ENCODE measurements at regions not wholly inside any gene's neighbourhood (a gene's known extent, or its start where the extent isn't known, plus 50 kb on each side); places are given as distances from the start of the nearest gene placed in this dataset.
"Not testable (repeated sequence)": the region's sequence is repeated elsewhere in the genome, so short reads cannot be mapped to it uniquely, and the experiment has no call there.

DNA sequence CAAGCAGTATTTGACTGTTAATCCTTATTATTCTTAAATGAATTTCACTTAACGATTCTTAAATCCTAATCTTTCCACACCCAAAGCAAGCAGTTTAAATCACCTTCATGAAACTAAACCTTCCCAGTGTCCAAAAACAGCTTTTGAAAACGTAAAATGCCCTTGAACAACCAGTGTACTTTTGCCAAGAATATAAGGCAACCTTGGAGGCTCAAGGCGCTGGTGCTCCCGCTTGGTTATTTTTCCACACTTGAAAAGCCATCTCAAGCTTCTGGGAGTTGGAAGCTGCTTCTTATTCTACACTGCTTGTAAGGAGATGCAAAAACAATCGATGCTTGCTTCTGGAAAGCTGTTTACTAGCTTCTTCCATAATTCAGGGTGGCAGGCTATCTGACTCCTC lies 625.7 kb downstream of the HTR1B start:
- POLR2A ChIA-PET (ENCODE audit: low non-redundant PET), result no interaction called here
- CTCF ChIA-PET, result no interaction called here
- TF ChIP-seq, protein P1, sequence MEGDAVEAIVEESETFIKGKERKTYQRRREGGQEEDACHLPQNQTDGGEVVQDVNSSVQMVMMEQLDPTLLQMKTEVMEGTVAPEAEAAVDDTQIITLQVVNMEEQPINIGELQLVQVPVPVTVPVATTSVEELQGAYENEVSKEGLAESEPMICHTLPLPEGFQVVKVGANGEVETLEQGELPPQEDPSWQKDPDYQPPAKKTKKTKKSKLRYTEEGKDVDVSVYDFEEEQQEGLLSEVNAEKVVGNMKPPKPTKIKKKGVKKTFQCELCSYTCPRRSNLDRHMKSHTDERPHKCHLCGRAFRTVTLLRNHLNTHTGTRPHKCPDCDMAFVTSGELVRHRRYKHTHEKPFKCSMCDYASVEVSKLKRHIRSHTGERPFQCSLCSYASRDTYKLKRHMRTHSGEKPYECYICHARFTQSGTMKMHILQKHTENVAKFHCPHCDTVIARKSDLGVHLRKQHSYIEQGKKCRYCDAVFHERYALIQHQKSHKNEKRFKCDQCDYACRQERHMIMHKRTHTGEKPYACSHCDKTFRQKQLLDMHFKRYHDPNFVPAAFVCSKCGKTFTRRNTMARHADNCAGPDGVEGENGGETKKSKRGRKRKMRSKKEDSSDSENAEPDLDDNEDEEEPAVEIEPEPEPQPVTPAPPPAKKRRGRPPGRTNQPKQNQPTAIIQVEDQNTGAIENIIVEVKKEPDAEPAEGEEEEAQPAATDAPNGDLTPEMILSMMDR (conservative IDR thresholded peaks at IDR 0.05; ENCODE audit: low read depth), result no peak
- no peak overlapping the region for H3K27ac ChIP-seq
- DNase-seq (ENCODE audit: low spot score), result no peak

DNA sequence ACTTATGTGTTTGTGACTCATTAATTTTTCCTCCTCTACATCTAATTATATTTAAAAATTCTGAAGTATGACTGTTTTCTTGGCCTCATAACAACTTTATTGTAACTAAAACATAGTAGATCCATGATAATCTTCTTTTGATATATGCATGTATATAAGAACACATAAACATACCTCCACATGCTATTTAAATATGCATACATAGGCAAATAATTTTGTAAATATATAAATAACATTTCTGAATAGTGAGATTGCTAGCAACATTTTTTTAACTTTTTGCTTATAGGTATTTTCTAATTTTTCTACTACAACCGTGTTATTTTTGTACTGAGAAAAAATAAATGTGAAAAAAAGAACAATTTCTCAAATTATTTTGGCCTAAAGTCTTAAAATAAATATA lies 627.6 kb downstream of the HTR1B start:
- DNase-seq (ENCODE audit: low spot score), result no peak
- ChIA-PET POLR2A (ENCODE audit: low non-redundant PET) (no interaction called here), CTCF (no interaction called here)
- TF ChIP-seq, protein P1 (conservative IDR thresholded peaks at IDR 0.05; ENCODE audit: low read depth), result no peak
- H3K27ac ChIP-seq, result no peak overlapping the region

DNA sequence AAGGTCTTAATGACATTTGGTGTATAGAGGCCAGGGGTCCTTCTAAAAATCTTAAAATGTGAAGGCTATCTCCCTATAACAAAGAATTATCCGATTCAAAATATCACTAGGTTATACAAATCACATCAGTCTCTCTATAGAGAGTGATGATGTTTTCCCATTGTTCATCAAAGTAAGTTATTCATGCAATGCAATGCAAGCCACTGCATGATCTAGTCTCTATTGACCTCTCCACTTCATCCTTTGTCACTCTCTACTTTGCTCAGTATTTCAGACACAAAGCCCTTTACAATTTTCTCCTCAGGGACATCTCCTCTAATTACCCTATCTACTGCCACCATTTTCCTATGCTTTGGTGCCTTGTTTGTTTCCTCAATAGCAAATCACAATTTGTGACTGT lies 628.0 kb downstream of the HTR1B start:
- POLR2A ChIA-PET (ENCODE audit: low non-redundant PET), result no interaction called here
- CTCF ChIA-PET, result no interaction called here
- TF ChIP-seq, protein P1 (conservative IDR thresholded peaks at IDR 0.05; ENCODE audit: low read depth), result no peak
- H3K27ac ChIP-seq, result no peak overlapping the region
- no peak for DNase-seq (ENCODE audit: low spot score)

DNA sequence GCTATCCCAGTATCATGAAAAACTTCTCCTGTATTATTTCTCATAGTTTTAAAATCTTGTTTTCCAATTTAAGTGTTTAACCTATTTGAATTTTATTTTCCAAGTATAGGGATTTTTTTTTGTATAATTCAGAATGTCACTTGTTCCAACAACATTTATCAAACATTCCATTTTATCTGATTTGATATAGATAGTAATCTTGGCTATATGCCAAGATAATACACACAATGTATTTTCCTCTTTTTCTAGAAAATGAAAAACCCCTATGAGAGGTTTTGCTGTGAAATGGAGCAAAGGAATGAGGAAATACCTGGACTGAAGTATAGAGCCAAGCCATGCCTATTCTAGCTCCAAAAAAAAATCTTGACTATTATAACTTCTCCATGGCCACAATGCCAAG lies 628.9 kb downstream of the HTR1B start:
- CTCF ChIA-PET, result no interaction called here
- POLR2A ChIA-PET (ENCODE audit: low non-redundant PET), result no interaction called here
- H3K27ac ChIP-seq, result no peak overlapping the region
- no peak for DNase-seq (ENCODE audit: low spot score)
- TF ChIP-seq, protein P1 (conservative IDR thresholded peaks at IDR 0.05; ENCODE audit: low read depth), result no peak

DNA sequence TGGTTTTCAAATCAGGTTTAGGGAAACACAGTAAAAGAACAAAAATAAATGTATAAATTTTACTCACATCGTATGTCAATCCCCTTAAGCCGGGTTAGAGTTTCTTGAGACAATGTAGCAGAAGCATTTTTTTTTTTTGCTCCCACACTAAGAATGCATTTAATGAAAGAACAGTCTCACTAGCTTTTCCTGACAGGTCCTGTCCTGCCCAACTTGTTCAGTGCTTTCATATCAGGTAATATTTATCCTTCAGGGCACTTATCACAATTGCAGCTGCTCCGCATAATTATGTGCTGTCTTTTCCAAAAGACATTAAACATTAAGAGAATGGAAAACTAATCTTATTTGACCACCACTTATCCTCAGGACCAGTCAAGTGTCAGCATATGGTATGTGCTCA lies 632.0 kb downstream of the HTR1B start:
- H3K27ac ChIP-seq, result no peak overlapping the region
- DNase-seq (ENCODE audit: low spot score), result peak; percentile 5
- TF ChIP-seq, protein P1 (conservative IDR thresholded peaks at IDR 0.05; ENCODE audit: low read depth), result no peak
- POLR2A ChIA-PET (ENCODE audit: low non-redundant PET), result no interaction called here
- CTCF ChIA-PET, result interaction anchor here (0.6 kb wide), 1 partner anchor 16 kb away, joined by 3 read pairs; no protein-coding TSS in a partner anchor

DNA sequence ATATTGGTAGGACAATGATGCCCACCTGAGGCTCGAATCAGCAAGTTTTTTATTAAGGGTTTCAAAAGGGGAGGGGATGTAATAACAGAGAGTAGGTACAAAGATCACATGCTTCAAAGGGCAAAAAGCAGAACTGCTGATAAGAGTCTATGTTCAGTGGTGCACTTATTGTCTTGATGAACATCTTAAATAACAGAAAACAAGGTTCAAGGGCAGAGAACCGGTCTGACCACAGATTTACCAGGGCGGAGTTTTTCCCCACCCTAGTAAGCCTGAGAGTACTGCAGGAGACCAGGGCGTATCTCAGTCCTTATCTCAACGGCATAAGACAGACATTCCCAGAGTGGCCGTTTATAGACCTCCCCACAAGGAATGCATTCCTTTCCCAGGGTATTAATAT lies 639.7 kb downstream of the HTR1B start:
- POLR2A ChIA-PET (ENCODE audit: low non-redundant PET); DNase-seq (ENCODE audit: low spot score); H3K27ac ChIP-seq; CTCF ChIA-PET: not testable (repeated sequence)

DNA sequence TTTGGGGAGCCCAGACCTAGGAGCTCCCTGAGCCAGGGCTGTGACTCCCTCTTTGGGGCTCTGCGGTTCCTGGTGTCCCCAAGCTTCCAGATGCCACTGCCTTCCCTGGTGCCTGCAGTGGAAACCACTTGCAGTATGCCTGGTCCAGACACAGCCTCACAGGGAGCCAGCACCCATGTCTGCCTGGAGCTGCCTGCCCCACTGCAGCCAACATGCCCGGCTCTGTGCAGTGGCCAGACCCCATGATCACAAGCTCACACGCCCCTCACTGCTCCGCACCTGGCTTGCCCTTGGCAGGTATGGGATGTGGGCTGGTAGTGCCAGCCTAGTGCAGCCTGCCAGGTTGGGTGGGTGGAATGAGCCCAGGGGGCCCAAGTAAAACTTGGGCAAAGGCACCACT lies 644.8 kb downstream of the HTR1B start:
- DNase-seq (ENCODE audit: low spot score), result no peak
- CTCF ChIA-PET, result no interaction called here
- TF ChIP-seq, protein P1 (conservative IDR thresholded peaks at IDR 0.05; ENCODE audit: low read depth), result no peak
- H3K27ac ChIP-seq, result no peak overlapping the region
- POLR2A ChIA-PET (ENCODE audit: low non-redundant PET), result no interaction called here
